HG02798 (cell line): ENCODE measurements at regions not wholly inside any gene's neighbourhood (a gene's known extent, or its start where the extent isn't known, plus 50 kb on each side); places are given as distances from the start of the nearest gene placed in this dataset.

ENCODE experiments used
- ATAC-seq: cut with Tn5 transposase; IDR thresholded peaks from one replicate; pipeline ENCODE4 v1.9.1; 2021; ENCODE audit warnings: mild to moderate bottlenecking; ENCODE audit not compliant: unreplicated experiment, poor library complexity

DNA sequence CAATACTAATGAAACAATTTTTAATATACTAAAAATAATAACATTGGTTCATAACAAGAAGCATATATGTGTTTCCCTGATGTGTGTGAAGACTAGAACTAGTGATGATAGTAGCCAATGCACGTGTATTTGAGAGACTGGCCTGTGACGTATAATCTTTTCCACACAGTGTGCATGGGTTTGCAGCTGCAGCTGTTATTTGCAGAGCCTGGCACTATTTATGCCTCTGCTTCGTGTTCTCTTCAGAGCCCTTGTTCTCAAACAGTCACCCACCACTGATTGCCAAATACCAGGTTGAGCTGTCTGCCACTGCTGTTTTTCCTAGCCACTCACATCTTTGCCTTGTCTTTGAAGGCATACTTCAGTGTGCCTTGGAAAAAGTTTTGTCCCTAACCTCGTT, 531.7 kb downstream of the ETV1 start:
- no peak for ATAC-seq

GRCh38 chr7:13466874-13467547, 522.5 kb downstream of the ETV1 start:
- ATAC-seq = no peak

- ATAC-seq = no peak
These were observed 512.5 kb downstream of the ETV1 start for GRCh38 chr7:13476881-13477444.

DNA sequence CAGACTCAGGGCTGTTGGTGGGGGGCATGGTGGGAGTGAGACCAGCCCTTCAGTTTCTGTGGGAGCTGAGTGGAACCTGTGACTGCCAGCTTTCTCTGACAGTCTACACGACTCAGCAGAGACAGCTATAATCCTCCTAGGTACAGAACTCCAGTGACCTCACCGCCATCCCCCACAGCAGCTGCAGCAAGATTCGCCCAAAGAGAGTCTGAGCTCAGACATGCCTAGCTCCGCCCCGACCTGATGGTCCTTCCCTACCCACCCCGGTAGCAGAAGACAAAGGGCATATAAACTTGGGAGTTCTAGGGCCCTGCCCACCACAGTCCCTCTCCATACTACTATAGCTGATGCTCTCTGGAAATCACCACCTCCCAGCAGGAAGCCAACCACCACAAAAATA, 500.1 kb downstream of the ETV1 start:
- no peak for ATAC-seq

DNA sequence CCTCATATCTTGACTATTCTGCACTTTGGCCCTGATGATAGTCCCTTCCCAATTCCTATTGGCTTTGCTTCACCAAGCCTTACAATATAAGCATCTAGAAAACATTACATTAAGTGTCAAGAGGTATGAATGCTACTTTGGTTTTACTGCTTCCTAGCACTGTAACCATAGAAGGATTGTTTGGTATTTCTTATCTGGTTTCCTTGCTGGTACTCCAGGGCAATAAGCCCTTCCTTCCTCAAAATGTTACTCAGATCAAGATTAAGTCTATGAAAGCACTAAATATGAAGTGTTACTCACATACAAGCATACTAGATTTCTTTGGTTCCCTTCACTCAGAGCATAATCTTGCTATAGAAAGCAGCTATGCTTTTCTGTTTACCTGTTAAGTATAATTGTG, 492.5 kb downstream of the ETV1 start:
- no peak for ATAC-seq

GRCh38 chr7:13508586-13508985, 480.9 kb downstream of the ETV1 start:
- ATAC-seq = no peak

GRCh38 chr7:13518738-13519137, 470.7 kb downstream of the ETV1 start:
- ATAC-seq = no peak

- ATAC-seq = no peak
These were observed 465.4 kb downstream of the ETV1 start for GRCh38 chr7:13524076-13524475.

DNA sequence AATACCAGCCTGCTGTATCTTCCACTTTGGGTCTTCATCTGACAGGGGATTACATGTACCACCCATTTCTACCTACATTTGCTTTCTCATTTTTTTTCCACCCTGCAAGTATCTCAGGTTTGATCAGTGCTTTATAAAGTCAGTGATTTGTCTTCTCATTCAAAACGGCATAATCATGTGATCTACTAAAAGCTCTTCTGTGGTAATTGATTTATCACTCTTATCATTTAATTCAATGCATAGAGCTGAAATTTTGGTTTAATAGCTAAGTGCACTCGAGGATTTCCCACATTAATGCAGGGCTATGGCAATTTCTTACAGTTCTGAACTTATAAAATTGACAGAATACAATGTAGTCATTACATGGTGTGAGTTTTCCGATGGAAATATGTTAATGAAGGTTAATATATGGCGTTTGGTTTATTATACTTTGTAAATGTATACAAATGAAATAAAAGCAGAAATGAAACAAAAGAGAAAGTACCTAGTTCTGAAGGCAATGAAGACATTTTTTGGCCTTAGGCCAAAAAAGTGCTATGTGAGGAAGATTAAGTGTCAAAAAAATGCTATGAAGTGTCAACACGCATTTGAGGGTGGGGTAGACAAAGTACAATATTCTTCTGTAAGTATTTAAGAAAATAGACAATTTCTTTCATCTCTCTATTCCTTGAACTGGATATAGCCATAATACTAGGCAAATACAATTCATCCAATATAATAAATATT, 457.3 kb downstream of the ETV1 start:
- no peak for ATAC-seq

- no peak for ATAC-seq
These were observed 450.8 kb downstream of the ETV1 start for GRCh38 chr7:13538669-13539068.

DNA sequence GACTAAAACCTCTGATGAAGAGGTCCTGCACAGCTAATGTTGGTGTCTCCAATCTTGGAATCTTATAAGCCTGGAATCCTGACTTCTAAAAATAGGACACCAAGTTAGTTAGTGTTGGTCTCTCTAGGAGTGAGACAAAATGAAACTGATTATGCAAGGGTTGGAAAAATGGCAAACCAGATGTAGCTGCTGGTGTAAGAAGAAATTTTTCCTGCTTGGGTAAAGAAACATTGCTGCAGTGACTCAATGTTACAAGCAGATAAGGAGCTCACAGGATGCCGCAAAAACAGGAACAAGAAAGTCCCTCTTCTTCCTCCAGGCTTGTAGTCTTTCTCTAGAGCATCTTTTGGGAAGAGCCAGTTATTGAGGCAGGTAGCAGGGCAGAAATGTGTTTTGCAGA, 449.0 kb downstream of the ETV1 start:
- ATAC-seq = no peak

DNA sequence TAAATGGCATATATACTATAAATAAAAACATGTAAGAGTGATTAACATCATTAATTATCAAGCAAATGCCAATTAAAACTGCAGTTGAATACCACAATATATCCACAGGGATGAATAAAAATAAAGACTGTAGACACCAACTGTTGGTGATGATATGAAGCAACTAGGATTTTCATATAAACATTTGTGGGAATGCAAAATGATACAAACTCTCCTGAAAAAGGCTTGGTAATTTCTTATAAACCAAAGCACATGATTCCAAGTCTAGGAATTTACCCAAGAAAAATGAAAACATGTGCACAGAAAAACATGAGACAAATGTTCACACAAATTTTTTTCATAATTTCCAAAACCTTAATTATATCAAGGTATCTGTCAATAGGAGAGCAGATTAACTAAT, 448.1 kb downstream of the ETV1 start:
- no peak for ATAC-seq

GRCh38 chr7:13542451-13542850, 447.0 kb downstream of the ETV1 start:
- no peak for ATAC-seq

DNA sequence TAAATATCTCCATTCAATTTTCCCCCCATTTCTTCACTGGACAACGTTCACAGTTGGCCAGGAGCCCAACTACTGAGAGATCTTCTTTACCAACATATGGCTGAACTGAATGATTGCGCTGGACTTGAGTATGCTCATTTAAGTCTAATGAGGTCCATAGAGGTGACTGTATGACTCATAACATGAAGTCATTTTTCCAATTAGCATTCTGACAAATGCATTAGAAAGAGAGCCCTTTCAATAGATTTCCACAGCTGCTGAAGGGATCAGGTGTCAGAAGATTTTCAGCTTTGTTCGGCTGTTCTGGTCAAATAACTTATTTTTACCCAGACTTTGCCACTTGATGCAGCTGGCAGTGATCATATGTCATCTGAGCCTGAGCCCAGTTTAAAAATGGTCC, 438.0 kb downstream of the ETV1 start:
- ATAC-seq = no peak

DNA sequence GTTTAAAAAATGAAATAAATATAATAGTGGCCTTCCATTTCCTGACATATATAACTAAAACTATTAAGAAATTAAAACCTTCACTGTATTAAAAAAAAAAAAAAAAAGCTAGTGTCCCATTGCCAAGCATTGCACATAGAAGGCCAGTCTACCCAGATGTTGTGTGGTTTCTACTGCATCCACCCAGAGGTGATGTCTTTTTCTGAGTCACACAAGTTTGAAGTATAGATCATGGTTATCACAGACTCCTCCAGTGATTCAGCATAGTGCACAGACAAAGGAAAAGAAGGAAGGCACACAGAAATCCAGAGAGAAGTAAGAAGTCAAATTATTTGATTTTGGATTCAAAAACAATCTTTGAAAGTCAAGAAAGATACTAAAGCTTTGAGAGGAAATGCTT, 429.0 kb downstream of the ETV1 start:
- no peak for ATAC-seq

DNA sequence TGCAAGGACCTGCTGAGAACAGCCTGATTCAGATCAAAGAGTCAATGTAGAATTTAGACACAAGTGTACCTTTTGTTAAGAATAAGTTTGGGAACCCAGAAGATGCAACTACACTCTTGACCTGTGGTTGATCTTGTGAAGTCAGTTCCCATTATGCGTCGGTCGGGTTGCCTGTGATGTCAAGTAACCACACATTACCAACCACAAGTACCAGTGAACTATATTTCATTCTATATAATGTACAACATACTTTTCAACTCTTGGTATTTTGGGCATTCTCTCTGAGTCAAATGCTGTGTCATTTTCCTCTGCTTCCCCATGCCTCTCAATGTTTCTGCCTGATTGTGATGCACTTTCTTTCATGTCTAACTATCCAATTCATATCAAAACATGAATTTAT, 426.2 kb downstream of the ETV1 start:
- ATAC-seq = no peak

DNA sequence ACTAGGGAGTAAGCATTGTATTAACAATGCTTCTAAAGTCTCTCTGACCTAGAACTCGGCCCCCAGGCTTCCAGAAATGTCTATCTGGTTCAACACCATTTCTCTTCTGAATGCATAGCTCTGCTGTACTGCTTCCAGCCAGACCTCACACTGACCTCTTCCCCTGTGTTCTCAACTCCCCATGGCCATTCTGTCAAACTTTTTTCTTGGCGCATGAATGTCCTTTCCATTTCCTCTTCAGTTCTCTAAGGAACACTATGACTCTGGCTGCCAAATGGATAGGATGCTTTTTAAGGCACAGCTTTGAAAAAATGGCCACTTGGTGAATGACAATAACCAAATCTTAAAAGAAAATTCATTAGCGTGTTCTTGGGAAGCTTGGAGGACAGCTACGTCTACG, 425.8 kb downstream of the ETV1 start:
- no peak for ATAC-seq

GRCh38 chr7:13577566-13578145, 411.8 kb downstream of the ETV1 start:
- no peak for ATAC-seq

- ATAC-seq = no peak
These were observed 411.2 kb downstream of the ETV1 start for GRCh38 chr7:13578294-13578693.

DNA sequence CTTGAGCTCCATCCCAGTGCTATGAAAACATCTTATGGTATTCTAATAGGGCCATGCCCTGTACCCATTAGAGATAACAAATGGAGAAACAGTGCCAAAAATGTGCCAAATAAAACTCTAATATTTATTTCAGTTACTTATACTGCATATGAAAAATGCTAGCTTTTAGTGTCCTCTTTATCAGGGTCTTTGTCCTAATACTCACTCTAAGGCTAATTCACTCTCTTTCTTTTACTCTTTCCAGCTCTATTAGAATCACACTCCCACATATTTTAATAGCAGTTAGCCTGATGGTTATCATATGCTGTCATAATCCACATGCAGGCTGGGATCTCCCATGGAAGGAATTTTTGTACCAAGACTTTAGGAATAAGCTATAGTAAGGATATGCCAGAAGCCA, 408.4 kb downstream of the ETV1 start:
- no peak for ATAC-seq

DNA sequence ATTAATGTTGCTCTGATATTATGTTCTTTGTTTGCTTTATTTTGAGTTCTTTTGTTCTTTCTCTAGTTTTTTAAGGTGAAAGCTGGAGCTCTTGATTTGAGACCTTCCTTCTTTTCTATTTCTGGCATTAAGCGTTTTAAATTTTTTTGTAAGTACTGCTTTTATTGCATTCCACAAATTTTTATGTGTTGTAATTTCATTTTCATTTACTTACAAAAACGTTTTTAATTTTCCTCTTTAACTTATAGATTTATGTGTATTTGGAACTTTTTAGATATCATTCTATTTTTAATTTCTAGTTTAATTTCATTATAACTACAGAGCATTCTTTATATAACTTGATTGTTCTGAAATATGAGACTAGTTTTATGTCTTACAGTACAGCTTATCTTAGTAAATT, 395.6 kb downstream of the ETV1 start:
- no peak for ATAC-seq

DNA sequence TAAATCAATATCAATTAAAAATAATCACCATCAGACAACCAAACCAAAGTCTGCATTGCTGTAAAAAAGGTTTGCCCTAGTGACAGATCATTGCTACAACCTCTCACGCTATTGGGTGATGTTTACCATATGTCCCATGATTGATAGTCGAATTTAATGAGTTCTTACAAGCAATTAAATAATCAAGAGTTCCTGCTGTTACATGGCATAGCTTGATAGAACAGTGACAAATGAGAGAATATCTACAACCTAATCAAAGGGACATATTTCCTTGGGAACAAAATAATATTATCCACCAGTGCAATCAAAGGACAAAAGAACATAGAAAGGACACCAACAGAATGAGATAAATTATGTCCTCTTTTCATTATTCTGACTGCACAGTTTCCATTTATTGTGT, 387.4 kb downstream of the ETV1 start:
- ATAC-seq = no peak
